ENCODE measurements at regions not wholly inside any gene's neighbourhood (a gene's known extent, or its start where the extent isn't known, plus 50 kb on each side); places are given as distances from the start of the nearest gene placed in this dataset.

DNA sequence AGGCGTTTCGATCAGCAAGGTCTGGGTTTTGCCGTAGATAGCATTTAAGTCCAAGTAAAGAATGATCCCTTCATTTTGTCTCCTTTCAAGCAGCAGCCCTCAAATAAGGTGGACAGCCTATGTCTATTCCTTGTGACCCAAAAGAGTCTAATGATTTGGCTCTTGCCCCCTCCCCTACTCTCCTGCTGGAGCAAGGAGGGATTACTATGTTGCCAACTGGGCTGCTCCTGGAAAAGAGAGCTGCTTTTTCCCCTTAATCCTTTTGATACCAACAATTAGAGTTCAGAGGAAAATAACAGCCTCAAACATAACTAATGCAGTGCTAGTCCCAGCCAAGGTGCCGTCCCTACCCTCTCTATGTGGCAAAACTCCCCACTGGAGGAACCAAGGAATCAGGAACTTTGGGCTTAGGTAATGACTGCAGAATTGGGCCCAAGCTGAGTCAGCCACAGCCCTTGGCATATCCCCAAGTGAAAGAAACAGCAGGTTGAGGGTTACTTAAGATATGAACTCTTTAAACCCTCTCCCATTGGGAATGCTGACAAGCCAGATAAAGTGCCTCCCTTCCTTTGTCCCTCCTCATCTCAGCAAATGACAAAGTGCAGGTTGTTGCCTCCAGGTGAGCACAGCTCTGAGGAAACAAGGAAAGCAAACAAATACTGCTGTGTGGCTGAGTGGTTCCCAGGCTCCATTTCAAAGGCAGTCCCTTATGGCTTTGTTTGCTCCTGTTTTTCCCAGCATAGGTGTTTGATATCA is 643.7 kb downstream of the INHBA start:
- Histone ChIP-seq H3K4me2 (no peak overlapping the region), H3K9ac (no peak overlapping the region), H3K4me3 (no peak overlapping the region), H3K27me3 (no peaks in the 10 kb centered on the region), H3K9me3 (ENCODE audit: low read depth) (no peaks in the 10 kb centered on the region), H3K27ac (no peak overlapping the region), H2AFZ (replicated peaks) (no peak overlapping the region), H3K4me1 (no peaks in the 10 kb centered on the region), H4K20me1 (ENCODE audit: low read depth) (no peaks in the 10 kb centered on the region), H3K36me3 (no peaks in the 10 kb centered on the region), H3K79me2 (ENCODE audit: low read depth) (no peaks in the 10 kb centered on the region), H3F3A (ENCODE audit: low read depth) (no peaks in the 10 kb centered on the region)
- DNase-seq (ENCODE audit: low spot score): no peak
- no peaks in the 10 kb centered on the region for H3K4me1 Mint-ChIP-seq
- no peak overlapping the region for H3K4me3 Mint-ChIP-seq
- H3K27me3 Mint-ChIP-seq (ENCODE audit: insufficient read depth, low read depth): no peaks in the 10 kb centered on the region
- no peak overlapping the region for H3K27ac Mint-ChIP-seq
- TF ChIP-seq EZH2phosphoT487 (IDR thresholded peaks at IDR 0.05) (no peak), CTCF (IDR thresholded peaks at IDR 0.05) (no peak), EZH2 (IDR thresholded peaks at IDR 0.05) (no peak)
- no peaks in the 10 kb centered on the region for H3K9me3 Mint-ChIP-seq
- no peaks in the 10 kb centered on the region for H3K36me3 Mint-ChIP-seq

DNA sequence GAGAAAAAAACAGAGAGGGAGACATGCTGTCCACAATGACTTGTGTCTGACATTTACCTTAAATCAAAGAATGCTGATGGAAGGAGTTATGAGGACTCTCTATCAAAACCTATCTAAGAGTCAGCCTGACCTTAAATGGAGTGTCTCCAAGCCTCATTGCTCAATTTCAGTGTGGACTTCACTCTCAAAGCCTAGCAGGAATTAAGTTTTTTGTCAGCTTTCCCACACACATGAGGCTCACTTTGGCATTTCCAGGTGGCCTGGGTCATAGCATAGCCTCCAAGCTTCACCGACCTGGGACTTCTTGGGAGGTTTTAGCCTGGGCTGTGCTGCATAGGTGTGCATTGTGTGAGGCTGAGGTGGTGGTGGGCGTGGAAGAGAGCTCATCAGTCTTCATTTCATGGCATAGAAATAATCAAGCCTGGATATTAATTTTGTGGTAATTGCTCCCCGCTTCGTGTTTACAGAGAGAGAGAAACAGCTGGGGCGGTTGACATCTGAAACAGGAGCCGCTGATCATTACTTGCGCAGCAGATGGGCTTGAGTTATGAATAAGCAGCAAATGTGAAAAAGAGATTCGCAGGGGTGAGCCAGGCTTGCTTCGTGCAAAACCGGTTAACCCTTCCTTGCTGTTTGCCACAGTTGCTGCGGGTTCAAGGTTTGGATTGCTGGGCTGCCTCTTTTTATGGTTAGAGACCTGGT is 647.8 kb downstream of the INHBA start:
- no peaks in the 10 kb centered on the region for H3K36me3 ChIP-seq
- TF ChIP-seq EZH2phosphoT487 (IDR thresholded peaks at IDR 0.05): no peak
- TF ChIP-seq EZH2 (IDR thresholded peaks at IDR 0.05): no peak
- TF ChIP-seq CTCF (IDR thresholded peaks at IDR 0.05): no peak
- DNase-seq (ENCODE audit: low spot score): no peak
- H4K20me1 ChIP-seq (ENCODE audit: low read depth): no peaks in the 10 kb centered on the region
- H3K9me3 ChIP-seq (ENCODE audit: low read depth): no peaks in the 10 kb centered on the region
- no peaks in the 10 kb centered on the region for H3F3A ChIP-seq (ENCODE audit: low read depth)
- H3K79me2 ChIP-seq (ENCODE audit: low read depth): no peaks in the 10 kb centered on the region
- Mint-ChIP-seq H3K27ac (no peak overlapping the region), H3K9me3 (no peaks in the 10 kb centered on the region), H3K36me3 (no peaks in the 10 kb centered on the region), H3K4me1 (peaks cover 15% of the 10 kb centered on the region), H3K27me3 (ENCODE audit: insufficient read depth, low read depth) (peaks cover 4% of the 10 kb centered on the region), H3K4me3 (no peak overlapping the region)
- no peak overlapping the region for H3K4me3 ChIP-seq
- H3K27ac ChIP-seq: no peak overlapping the region
- H3K4me1 ChIP-seq: peaks cover 11% of the 10 kb centered on the region
- no peak overlapping the region for H2AFZ ChIP-seq (replicated peaks)
- H3K4me2 ChIP-seq: no peak overlapping the region
- no peak overlapping the region for H3K9ac ChIP-seq
- no peaks in the 10 kb centered on the region for H3K27me3 ChIP-seq

DNA sequence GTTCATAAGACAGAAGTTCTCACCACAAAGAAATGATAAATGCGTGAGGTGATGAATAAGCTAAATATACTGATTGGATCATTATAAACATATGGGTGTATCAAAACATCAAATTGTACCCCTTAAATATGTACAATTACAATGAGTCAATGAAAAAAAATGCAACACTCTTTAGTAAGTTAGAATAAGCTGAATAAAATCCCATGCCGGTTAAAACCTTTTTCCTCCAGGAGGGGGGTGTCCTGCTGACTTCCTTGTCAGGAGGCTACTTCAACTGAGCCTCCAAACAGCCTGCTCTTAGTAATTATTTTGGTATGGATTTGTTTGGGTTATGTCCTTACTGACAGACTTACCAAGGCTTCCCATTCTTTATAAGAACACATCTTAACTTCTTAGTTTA is 649.1 kb downstream of the INHBA start:
- no peaks in the 10 kb centered on the region for H3K27me3 ChIP-seq
- no peak overlapping the region for H3K4me3 Mint-ChIP-seq
- no peak overlapping the region for H3K4me2 ChIP-seq
- no peaks in the 10 kb centered on the region for H3K36me3 ChIP-seq
- no peaks in the 10 kb centered on the region for H3K9me3 Mint-ChIP-seq
- H3K36me3 Mint-ChIP-seq: no peaks in the 10 kb centered on the region
- H3K4me1 Mint-ChIP-seq: peaks cover 15% of the 10 kb centered on the region
- H3K27me3 Mint-ChIP-seq (ENCODE audit: insufficient read depth, low read depth): peaks cover 4% of the 10 kb centered on the region
- H3K4me3 ChIP-seq: no peak overlapping the region
- TF ChIP-seq EZH2phosphoT487 (IDR thresholded peaks at IDR 0.05): no peak
- no peak for TF ChIP-seq CTCF (IDR thresholded peaks at IDR 0.05)
- no peak for TF ChIP-seq EZH2 (IDR thresholded peaks at IDR 0.05)
- H3K9ac ChIP-seq: no peak overlapping the region
- no peak overlapping the region for H2AFZ ChIP-seq (replicated peaks)
- DNase-seq (ENCODE audit: low spot score): no peak
- no peaks in the 10 kb centered on the region for H3K79me2 ChIP-seq (ENCODE audit: low read depth)
- H3K27ac Mint-ChIP-seq: no peak overlapping the region
- peaks cover 11% of the 10 kb centered on the region for H3K4me1 ChIP-seq
- H3F3A ChIP-seq (ENCODE audit: low read depth): no peaks in the 10 kb centered on the region
- H3K9me3 ChIP-seq (ENCODE audit: low read depth): no peaks in the 10 kb centered on the region
- H4K20me1 ChIP-seq (ENCODE audit: low read depth): no peaks in the 10 kb centered on the region
- H3K27ac ChIP-seq: no peak overlapping the region

Measured in neural progenitor cell (in vitro differentiated cells).